ENCODE measurements at regions not wholly inside any gene's neighbourhood (a gene's known extent, or its start where the extent isn't known, plus 50 kb on each side); places are given as distances from the start of the nearest gene placed in this dataset.

- DNase-seq (ENCODE audit: low read depth in 1 of 2, low spot score in 1 of 2), result no peak
- Histone ChIP-seq H3K4me3 (no peak overlapping the region), H3K27ac (no peak overlapping the region), H3K9me3 (ENCODE audit: low read depth) (no peaks in the 10 kb centered on the region), H3K36me3 (no peaks in the 10 kb centered on the region), H3K27me3 (no peaks in the 10 kb centered on the region), H3K4me1 (ENCODE audit: low read depth) (no peaks in the 10 kb centered on the region)
- no peak for TF ChIP-seq CTCF (IDR thresholded peaks at IDR 0.05; ENCODE audit: low read depth, low read length)
Observed at GRCh38 chr9:20042128-20042711, 253.4 kb upstream of the SLC24A2 start.

- H3K4me3 ChIP-seq, result no peak overlapping the region
- no peaks in the 10 kb centered on the region for H3K9me3 ChIP-seq (ENCODE audit: low read depth)
- H3K27me3 ChIP-seq, result no peaks in the 10 kb centered on the region
- no peak for TF ChIP-seq CTCF (IDR thresholded peaks at IDR 0.05; ENCODE audit: low read depth, low read length)
- no peaks in the 10 kb centered on the region for H3K4me1 ChIP-seq (ENCODE audit: low read depth)
- H3K27ac ChIP-seq, result no peak overlapping the region
- no peaks in the 10 kb centered on the region for H3K36me3 ChIP-seq
- peak in 1 of 2 donors; percentile 11 for DNase-seq (ENCODE audit: low read depth in 1 of 2, low spot score in 1 of 2)
Observed at GRCh38 chr9:20041697-20042081, 252.9 kb upstream of the SLC24A2 start.

- Histone ChIP-seq H3K4me3 (no peak overlapping the region), H3K36me3 (no peaks in the 10 kb centered on the region), H3K27ac (no peak overlapping the region), H3K27me3 (no peaks in the 10 kb centered on the region), H3K4me1 (ENCODE audit: low read depth) (no peaks in the 10 kb centered on the region), H3K9me3 (ENCODE audit: low read depth) (no peaks in the 10 kb centered on the region)
- no peak for DNase-seq (ENCODE audit: low read depth in 1 of 2, low spot score in 1 of 2)
- TF ChIP-seq CTCF (IDR thresholded peaks at IDR 0.05; ENCODE audit: low read depth, low read length), result no peak
Observed at GRCh38 chr9:20040991-20041696, 252.3 kb upstream of the SLC24A2 start.

- no peaks in the 10 kb centered on the region for H3K4me1 ChIP-seq (ENCODE audit: low read depth)
- no peaks in the 10 kb centered on the region for H3K36me3 ChIP-seq
- no peak for DNase-seq (ENCODE audit: low read depth in 1 of 2, low spot score in 1 of 2)
- H3K4me3 ChIP-seq, result no peak overlapping the region
- H3K27ac ChIP-seq, result no peak overlapping the region
- H3K27me3 ChIP-seq, result no peaks in the 10 kb centered on the region
- no peaks in the 10 kb centered on the region for H3K9me3 ChIP-seq (ENCODE audit: low read depth)
- no peak for TF ChIP-seq CTCF (IDR thresholded peaks at IDR 0.05; ENCODE audit: low read depth, low read length)
Observed at GRCh38 chr9:20037699-20038098, 248.9 kb upstream of the SLC24A2 start.

GRCh38 chr9:20033511-20033910 lies 244.7 kb upstream of the SLC24A2 start:
- DNase-seq (ENCODE audit: low read depth in 1 of 2, low spot score in 1 of 2), result no peak
- no peak overlapping the region for H3K27ac ChIP-seq
- no peaks in the 10 kb centered on the region for H3K36me3 ChIP-seq
- no peaks in the 10 kb centered on the region for H3K4me1 ChIP-seq (ENCODE audit: low read depth)
- H3K4me3 ChIP-seq, result no peak overlapping the region
- no peaks in the 10 kb centered on the region for H3K27me3 ChIP-seq
- TF ChIP-seq CTCF (IDR thresholded peaks at IDR 0.05; ENCODE audit: low read depth, low read length), result no peak
- H3K9me3 ChIP-seq (ENCODE audit: low read depth), result no peaks in the 10 kb centered on the region
